ENCODE measurements at regions not wholly inside any gene's neighbourhood (a gene's known extent, or its start where the extent isn't known, plus 50 kb on each side); places are given as distances from the start of the nearest gene placed in this dataset.

DNA sequence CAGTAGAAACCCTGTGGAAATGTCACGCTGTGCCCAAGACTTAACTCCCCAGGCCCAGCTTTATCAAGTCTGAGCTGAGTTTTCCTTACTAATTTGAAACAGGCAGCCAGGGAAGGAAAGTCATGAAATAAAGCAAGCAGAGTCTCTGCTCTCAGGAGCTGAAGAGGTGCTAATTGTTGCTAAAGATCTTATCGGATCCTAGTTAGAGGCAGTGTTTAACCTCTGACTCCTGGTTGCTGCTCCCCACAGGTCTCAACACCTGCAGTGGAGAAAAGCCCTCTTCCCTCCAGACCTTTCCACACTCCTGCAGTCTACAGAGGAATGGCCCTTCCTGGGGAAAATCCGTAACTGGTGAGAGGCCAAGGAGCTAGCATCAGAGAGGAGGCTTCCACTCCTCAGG, 628.2 kb downstream of the NTRK3 start:
- TF ChIP-seq POLR2A (IDR thresholded peaks at IDR 0.05; ENCODE audit: low read depth, low read length) (no peak), POLR2AphosphoS5 (IDR thresholded peaks at IDR 0.05; ENCODE audit: low read depth, low read length) (no peak), SPI1 (IDR thresholded peaks at IDR 0.05; ENCODE audit: low read depth, low read length) (no peak), PAX5 (IDR thresholded peaks at IDR 0.05; ENCODE audit: insufficient read depth, low read length, severe bottlenecking) (no peak), POU2F2 (IDR thresholded peaks at IDR 0.05; ENCODE audit: low read depth, low read length) (no peak), TAF1 (IDR thresholded peaks at IDR 0.05; ENCODE audit: low read depth, low read length) (no peak)
